ENCODE measurements at regions not wholly inside any gene's neighbourhood (a gene's known extent, or its start where the extent isn't known, plus 50 kb on each side); places are given as distances from the start of the nearest gene placed in this dataset.
"Not testable (repeated sequence)": the region's sequence is repeated elsewhere in the genome, so short reads cannot be mapped to it uniquely, and the experiment has no call there.

DNA sequence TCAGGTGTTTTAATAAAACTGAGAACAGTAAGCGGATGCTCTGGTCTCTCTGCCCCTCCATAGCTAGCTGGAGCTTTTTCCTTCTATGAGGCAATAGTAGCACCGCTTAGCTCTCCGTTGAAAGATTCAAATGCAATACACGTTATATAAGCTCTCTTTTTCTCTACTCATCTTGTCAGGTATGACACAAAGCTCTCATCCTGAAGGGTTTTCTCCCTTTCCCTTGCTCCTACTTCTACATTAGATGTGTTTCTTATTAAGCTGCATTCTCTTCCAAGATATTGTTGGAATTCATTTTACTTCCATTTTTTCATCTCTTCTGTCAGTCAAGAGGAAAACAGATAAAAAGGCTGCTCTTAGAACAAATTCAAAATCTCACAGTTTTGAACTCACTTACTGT is 434.6 kb upstream of the DDX18 start (continued):
- TF ChIP-seq CBX8 (IDR thresholded peaks at IDR 0.05; ENCODE audit: borderline replicate concordance, low read depth, low read length) (no peak), CEBPB (IDR thresholded peaks at IDR 0.05; ENCODE audit: low read depth, low read length) (no peak), GABPA (IDR thresholded peaks at IDR 0.05; ENCODE audit: borderline replicate concordance, insufficient read depth, low read length) (no peak), TEAD4 (IDR thresholded peaks at IDR 0.05; ENCODE audit: low read depth, low read length) (no peak), KDM1A (IDR thresholded peaks at IDR 0.05; ENCODE audit: borderline replicate concordance, low read length) (no peak), RNF2 (IDR thresholded peaks at IDR 0.05; ENCODE audit: borderline replicate concordance, low read depth, low read length, missing control alignments, poor library complexity, severe bottlenecking) (no peak), MAX (IDR thresholded peaks at IDR 0.05) (no peak)

DNA sequence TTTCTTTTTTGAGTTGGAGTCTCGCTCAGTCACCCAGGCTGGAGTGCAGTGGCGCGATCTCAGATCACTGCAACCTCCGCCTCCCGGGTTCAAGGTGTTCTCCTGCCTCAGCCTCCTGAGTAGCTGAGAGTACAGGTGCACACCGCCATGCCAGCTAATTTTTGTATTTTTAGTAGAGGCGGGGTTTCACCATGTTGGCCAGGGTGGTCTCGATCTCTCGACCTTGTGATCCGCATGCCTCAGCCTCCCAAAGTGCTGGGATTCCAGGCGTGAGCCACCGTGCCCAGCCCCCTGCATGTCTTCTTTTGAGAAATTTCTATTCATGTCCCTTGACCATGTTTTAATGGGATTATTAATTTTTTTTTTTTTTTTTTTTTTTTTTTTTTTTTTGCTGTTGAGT is 430.5 kb upstream of the DDX18 start:
- H2BK15ac ChIP-seq (ENCODE audit: low read length); H2BK120ac ChIP-seq (replicated peaks; ENCODE audit: low read depth, low read length); H3K23me2 ChIP-seq (ENCODE audit: low read depth, low read length); H2AFZ ChIP-seq (ENCODE audit: low read length); H3K4me1 ChIP-seq (replicated peaks in 1 of 4; ENCODE audit: control insufficient read depth in 3 of 4, insufficient read depth in 4 of 4, low read length in 3 of 4); H4K20me1 ChIP-seq (replicated peaks in 1 of 2; ENCODE audit: control insufficient read depth in 1 of 2, insufficient read depth in 2 of 2, low read length in 2 of 2); H3K36me3 ChIP-seq (ENCODE audit: control insufficient read depth in 2 of 4, insufficient read depth in 4 of 4, low read length in 3 of 4); H3K4ac ChIP-seq (replicated peaks; ENCODE audit: insufficient read length, low read depth, low read length); H2AK5ac ChIP-seq (ENCODE audit: low read depth, low read length); H2BK5ac ChIP-seq (ENCODE audit: low read depth, low read length); H3K23ac ChIP-seq (ENCODE audit: insufficient read length); H3K18ac ChIP-seq (ENCODE audit: extremely low read depth, low read length); H4K8ac ChIP-seq (ENCODE audit: extremely low read depth, insufficient read depth, low read length); H3K14ac ChIP-seq (ENCODE audit: insufficient read length); H4K91ac ChIP-seq (replicated peaks; ENCODE audit: insufficient read length, low read length); H3K9ac ChIP-seq (replicated peaks in 1 of 4; ENCODE audit: extremely low read depth in 1 of 4, low read depth in 3 of 4, low read length in 3 of 4); H4K5ac ChIP-seq (ENCODE audit: insufficient read length, low read depth, low read length); H3K4me2 ChIP-seq (ENCODE audit: insufficient read depth in 1 of 2, low read depth in 2 of 2, low read length in 2 of 2); H3K27ac ChIP-seq (ENCODE audit: low read depth, low read length); H3K27me3 ChIP-seq (replicated peaks in 1 of 4; ENCODE audit: control insufficient read depth in 3 of 4, extremely low read depth in 1 of 4, insufficient read depth in 3 of 4, low read length in 3 of 4); H3K79me1 ChIP-seq (ENCODE audit: low read depth, low read length); H3K9me3 ChIP-seq (ENCODE audit: insufficient read depth in 2 of 2, low read depth in 1 of 2, low read length in 1 of 2); H3K79me2 ChIP-seq (ENCODE audit: control insufficient read depth in 1 of 2, insufficient read depth in 2 of 2, low read length in 2 of 2); H3K4me3 ChIP-seq (ENCODE audit: extremely low read depth in 1 of 4, insufficient read depth in 2 of 4, low read depth in 3 of 4, low read length in 4 of 4); POLR2A ChIA-PET (ENCODE audit: partially characterized antibody); H2BK20ac ChIP-seq (ENCODE audit: low read length); DNase-seq (ENCODE audit: low read depth in 1 of 2, low spot score in 2 of 2); H2BK12ac ChIP-seq (ENCODE audit: low read depth, low read length); FAIRE-seq; CTCF ChIA-PET (ENCODE audit: partially characterized antibody); H3K56ac ChIP-seq (replicated peaks; ENCODE audit: insufficient read length, low read depth, low read length): not testable (repeated sequence)
- WGBS, 2 experiments (ENCODE audit: extremely low coverage in 1 of 2, insufficient coverage in 1 of 2, insufficient read length in 1 of 2, insufficient replicate concordance in 2 of 2, low coverage in 1 of 2, low lambda C conversion rate in 2 of 2, missing lambda C conversion rate in 1 of 2), result 95% methylated on average over 9 of the region's 12 CpGs; no CpG with 5 or more reads in 1 of the 2 experiments
